ENCODE measurements at regions not wholly inside any gene's neighbourhood (a gene's known extent, or its start where the extent isn't known, plus 50 kb on each side); places are given as distances from the start of the nearest gene placed in this dataset.
"Not testable (repeated sequence)": the region's sequence is repeated elsewhere in the genome, so short reads cannot be mapped to it uniquely, and the experiment has no call there.

DNA sequence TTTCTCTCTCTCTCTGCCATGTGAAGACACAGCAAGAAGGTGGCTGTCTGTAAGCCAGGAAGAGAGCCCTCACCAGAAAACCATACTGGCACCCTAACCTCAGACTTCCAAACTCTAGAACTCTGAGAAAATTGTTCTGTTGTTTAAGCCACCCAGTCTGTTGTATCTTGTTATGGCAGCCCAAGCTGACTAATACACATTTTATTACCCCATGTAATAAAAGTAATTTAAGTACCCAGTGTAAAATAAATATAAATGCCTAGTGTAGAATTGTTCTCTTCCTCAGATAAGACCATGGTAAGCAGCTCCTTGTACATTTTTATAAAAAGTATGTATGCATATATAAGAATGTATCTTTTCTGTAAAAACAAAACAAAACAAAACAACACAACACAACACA lies 119.7 kb downstream of the DTL start:
- H3K27ac ChIP-seq = no peak overlapping the region
- no peak for DNase-seq (ENCODE audit: low read depth, low spot score)

DNA sequence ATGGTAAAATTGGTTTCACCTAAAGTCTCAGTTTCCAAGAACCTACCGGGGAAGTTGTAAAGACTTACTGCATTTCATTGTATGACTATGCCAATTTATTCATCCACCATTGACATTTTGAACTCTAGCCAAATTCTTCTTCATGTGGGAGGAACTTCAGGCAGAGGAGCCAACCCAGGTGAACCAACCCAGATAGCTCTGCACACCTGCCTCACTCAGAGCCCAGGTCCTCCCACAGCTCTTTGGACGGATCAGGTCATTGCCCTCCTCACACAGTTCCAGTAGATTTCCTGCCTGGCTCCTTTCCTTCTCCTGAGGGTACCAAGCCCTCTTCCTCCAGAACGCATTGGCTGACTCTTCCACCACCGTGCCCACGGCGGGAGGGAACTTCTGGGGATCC lies 121.7 kb downstream of the DTL start:
- H3K27ac ChIP-seq = no peak overlapping the region
- DNase-seq (ENCODE audit: low read depth, low spot score) = peak; percentile 58

DNA sequence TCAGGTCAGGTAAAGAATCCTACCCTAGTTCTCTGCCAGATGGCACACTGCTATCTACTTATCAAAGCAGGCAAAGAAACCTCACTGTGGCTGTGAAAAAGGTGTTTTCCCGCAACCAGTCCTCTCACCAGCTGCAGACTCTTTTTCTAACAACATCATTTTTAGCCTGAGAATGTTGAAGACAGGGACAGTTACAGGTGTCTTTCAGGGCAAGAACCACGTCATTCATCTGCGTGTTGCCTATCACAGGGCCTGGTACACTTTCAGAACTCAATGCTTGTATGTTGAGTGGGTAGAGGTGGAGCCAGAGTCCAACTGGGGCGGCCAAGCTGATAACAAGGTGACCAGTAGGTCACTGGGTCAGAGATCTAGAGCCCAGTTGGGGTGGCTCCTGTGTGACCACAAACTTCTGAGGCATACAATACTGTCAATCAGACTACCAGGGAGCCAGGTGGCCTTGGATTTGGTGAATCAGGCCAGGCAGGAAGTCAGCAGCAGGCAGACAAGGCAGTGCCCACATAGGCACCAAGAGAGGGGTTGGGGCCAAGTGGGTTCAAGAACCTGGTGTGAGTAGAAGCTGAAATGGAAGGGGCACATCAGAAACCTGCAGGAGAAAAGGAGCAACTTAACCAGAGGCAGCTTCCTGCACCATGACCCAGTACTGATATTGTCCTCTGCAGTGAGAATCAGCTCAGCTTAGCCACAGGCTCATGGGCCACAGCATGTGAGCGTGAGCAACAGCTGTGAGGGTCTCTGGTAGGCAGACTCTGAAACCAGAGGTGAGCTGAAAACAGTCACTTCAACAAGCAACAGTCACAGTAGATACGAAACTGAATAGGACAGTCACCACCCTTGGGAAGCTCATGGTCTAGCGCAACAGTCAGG lies 123.6 kb downstream of the DTL start:
- no peak for DNase-seq (ENCODE audit: low read depth, low spot score)
- no peak overlapping the region for H3K27ac ChIP-seq

DNA sequence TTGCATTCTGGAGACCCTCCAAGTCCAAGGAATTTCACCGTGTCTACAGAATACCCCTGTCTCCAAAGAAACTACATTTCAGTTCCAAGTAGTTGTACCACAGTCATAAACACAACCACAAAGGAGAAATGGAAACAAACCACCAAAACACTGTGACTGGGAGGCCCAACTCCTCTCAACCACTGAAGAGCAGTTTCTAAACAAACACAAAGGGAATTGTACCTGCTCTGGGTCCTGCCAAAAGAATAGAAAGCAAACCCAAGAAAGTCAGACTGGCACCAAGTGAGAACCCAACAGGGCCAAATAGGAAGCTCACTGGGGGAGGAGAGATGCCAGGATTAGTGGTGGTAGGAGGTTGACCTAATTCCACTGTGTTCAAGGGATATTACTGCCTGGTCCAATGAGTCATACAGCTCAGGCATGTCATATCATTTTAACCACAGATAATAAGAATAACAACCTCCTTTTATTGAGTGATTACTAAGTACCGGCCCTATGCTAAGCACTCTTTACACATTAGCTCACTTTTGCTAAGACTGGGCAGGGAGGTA lies 123.9 kb upstream of the PPP2R5A start:
- H3K27ac ChIP-seq = no peak overlapping the region
- DNase-seq (ENCODE audit: low read depth, low spot score) = peak; percentile 73

DNA sequence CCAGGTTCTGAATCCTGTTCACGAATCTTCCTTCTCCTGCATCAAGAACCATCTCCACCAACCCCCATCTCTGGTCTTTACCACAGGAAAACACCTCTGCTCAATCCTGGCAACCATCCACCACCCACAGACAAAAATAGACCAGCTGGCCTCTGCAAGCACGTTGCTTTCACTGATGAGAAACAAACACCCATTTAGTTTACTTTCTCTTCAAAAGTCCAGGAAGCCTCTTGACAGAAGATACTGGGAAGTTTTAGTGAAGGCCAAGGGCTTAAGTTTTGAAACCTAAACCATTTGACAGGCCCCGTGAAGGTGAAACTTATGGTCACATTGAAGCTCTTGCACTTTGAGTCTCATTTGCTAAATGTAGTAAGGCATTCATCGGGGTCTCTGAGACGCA lies 122.6 kb upstream of the PPP2R5A start:
- no peak for DNase-seq (ENCODE audit: low read depth, low spot score)
- no peak overlapping the region for H3K27ac ChIP-seq

DNA sequence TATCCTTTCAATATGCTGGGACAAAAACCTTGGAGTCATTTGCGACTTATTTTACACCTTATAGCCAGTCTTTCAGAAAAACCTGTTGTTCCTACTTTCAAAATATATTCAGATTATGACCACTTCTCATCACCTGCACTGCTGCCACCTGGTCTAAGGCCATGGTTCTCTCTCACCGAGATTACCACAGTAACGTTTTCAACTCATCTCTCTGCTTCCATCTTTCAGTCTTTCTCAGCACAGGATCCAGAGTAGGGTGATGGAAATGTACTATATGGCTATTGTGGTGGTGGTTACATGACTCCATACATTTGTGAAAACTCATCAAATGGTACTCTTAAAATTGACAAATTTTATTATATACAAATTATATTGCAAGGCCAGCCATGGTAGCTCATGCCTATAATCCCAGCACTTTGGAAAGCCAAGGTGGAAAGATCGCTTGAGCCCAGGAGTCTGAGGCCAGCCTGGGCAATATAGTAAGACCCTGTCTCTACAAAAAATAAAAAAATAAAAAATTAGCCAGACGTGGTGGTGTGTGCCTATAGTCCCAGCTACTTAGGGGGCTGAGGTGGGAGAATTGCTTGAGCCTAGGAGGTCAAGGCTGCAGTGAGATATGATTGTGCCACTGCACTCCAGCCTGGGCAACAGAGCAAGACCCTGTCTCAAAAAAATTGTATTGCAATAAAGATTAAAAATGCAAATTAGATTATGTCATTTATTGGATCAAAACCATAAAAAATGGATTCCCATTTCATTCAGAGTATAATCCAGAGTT lies 120.9 kb upstream of the PPP2R5A start:
- DNase-seq (ENCODE audit: low read depth, low spot score) = no peak
- no peak overlapping the region for H3K27ac ChIP-seq

DNA sequence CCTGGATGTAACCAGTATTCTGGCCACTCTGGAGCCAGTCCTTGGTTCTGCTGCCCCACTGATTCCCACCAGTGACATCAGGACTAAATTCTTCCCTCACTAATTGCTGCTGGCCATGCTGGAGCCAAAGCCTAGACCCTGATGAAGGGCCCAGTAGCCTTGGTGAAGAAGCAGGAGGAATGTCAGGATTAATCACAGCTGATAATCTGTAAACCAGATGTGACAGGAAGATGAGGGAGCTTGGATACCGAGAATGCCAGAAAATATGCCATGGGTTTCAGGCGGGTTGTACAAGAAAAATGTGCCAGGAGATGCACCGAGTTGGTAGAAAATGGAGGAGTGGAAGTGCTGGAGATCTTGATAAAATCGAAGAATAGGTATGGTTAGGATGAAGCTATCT lies 119.0 kb upstream of the PPP2R5A start:
- no peak for DNase-seq (ENCODE audit: low read depth, low spot score)
- no peak overlapping the region for H3K27ac ChIP-seq

DNA sequence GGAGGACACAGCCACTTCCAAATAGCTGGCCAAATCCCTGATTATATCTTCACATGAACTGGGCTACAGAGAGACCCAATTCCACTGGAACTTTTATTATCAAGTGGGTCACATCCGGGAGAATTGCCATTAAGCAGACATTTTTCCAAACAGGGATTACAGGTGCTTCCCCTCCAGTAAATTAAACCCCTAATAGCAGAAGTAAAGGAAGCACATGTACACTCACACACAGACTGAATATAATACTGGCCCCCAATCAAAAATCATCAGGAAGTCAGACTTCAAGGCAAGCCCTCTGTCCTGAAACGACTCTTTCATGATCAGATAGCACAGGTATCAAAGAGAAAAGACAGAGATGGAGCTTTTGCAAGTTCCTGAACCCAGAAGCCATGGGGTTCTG lies 118.6 kb upstream of the PPP2R5A start:
- no peak for DNase-seq (ENCODE audit: low read depth, low spot score)
- H3K27ac ChIP-seq = no peak overlapping the region

DNA sequence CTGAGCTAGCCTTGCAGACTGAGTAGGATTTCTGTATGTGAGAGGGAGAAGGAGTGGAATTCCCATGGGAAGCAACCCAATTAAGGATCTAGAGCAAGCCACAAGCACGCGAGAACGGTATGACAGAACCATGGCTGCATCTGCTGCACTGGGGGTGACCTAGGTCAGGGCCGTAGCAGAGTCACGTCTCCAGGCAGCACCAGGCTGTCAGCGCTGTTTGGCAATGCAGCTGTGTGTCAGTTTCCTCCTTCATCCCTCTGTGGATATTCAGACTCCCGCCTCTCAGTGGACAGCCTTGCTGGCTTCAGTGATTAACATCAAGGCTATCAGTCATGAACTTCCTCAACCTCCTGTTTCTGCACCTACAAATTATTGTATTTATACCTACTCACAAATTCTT lies 118.1 kb upstream of the PPP2R5A start:
- no peak overlapping the region for H3K27ac ChIP-seq
- no peak for DNase-seq (ENCODE audit: low read depth, low spot score)

DNA sequence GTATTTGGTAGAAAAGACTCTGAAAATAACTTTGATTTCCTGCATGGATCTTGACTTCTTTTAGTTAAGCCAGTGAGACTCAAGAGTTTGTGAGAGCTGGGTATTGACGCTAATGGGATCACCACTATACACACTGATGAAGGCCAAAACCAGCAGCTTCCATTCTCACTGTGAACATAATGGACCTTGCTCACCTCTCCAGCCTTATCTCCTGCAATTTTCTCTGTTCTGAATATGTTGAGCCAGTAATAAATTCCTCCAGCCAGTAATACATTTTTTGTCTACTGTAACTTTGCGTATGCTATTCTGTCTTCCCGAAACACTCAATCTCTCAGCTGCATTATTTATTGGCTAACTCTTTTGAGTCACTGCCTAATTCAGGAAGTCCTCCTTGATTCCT lies 111.6 kb upstream of the PPP2R5A start:
- no peak for DNase-seq (ENCODE audit: low read depth, low spot score)
- H3K27ac ChIP-seq = no peak overlapping the region

DNA sequence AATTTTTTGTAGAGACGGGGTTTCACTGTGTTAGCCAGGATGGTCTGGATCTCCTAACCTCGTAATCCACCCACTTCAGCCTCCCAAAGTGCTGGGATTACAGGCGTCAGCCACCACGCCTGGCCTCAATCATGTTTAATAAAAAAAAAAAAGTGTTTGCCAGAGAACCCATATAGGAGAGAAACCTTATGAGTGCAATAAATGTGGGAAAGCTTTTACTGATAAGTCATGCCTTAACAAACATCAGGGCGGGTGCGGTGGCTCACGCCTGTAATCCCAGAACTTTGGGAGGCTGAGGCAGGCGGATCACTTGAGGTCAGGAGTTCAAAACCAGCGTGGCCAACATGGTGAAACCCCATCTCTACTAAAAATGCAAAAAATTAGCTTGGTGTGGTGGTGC lies 110.9 kb upstream of the PPP2R5A start:
- DNase-seq (ENCODE audit: low read depth, low spot score); H3K27ac ChIP-seq: not testable (repeated sequence)

DNA sequence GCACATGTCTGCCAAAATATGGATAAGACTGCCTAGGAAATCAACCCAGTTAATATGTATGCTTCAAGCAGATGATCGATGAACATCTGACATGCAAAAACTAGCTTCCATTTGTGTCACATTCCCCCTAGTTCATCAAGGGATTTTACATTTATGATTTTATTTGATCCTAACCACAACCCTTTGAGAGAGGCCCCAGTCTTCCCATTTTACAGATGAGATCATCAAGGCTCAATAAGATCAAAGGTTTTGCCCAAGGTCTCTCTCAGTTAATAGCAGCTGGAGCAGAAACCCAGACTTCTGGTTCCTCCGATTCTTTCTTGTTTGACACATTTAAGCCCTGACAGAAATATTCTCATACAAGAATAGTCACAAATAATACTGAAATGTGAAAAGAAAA lies 107.7 kb upstream of the PPP2R5A start:
- no peak overlapping the region for H3K27ac ChIP-seq
- DNase-seq (ENCODE audit: low read depth, low spot score) = no peak

DNA sequence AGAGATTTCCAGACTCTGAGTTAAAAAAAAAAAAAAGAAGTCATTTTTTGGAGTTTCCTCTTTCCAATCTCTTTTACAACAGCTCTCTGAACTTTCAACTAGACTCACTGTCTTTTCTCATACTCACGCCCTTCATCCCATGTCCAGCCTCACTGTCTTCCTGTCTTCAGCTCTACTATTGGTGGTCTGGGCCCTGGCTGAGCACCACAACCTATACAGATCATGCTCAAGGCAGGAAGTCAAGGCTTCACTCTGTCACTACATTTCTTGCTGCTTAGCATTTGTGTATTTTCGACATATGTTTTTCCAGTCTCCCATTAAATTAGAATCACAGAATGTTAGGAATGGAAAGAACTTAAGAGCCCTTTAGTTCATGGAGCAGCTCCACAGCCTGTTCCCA lies 106.4 kb upstream of the PPP2R5A start:
- no peak for DNase-seq (ENCODE audit: low read depth, low spot score)
- peak overlapping the region; percentile 82 for H3K27ac ChIP-seq

DNA sequence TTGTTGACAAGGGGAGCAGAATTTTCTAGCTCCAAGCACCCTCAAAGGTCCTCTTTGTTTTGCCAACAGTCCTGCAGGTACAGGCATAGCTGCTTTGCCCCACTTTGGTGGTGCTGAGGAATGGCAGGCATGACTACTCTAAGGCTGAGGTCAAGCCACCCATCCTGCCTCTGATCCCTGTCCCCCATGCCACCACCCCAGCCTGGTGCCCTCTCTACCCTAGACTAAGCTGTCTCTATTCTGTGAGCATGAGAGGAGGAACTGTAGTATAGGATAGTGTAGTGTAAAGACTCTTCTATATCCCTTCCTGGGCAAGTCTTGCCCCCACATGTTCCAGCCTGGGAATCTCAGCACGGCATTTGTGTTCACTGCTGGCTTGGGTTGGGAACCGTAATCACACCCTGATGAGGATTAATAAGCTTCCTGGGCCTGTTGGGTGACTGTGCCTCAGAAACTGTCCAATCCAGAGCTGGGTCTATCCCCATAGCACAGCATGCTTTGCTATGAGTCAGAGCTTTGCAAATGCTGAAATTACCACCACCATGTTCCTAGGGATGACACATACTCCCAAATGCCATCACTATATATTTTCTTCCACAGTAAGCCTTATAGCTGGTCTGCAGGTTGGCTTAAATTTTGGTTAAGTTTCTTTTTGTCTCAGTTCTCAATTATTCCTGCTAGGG lies 105.7 kb upstream of the PPP2R5A start:
- peak; percentile 94 for DNase-seq (ENCODE audit: low read depth, low spot score)
- peak overlapping the region; percentile 82 for H3K27ac ChIP-seq

DNA sequence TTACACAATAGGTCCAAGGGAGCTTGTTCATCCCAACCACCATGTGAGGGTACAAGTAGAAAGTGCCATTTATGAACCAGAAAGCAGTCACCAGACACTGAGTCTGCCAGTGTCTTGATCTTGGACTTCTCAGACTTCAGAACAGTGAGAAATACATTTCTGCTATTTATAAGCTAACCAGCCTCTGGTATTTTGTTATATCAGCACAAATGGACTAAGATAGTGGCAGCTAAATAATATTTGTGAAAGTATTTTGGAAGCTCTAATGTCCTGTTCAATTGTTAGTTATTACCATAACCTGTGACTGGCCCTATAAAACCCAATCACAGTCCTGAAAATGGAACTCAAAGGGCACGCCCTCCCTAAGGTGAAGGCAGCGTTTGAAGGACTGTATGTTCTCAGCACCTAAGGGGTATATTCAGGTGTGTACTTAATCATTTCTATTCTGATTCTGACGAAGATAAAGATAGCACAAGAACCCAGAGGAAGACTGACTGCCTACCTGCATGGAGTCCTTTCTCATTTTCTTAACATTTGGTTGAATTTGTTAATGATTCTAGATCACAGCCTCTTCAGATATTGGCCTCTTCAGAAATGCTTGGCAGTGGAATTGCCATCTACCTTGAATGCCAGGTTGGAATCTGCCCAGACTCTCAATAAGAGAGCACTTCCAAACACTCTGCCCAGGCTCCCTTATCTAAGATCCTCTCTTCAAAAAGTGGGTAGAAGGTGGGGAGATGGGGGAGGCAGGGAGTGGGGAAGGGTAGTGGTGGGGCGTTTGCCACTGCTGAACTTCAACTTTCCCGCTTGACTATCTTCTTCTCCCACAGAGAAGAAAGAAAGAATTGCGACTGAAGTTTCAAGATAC lies 104.0 kb upstream of the PPP2R5A start:
- DNase-seq (ENCODE audit: low read depth, low spot score) = no peak
- no peak overlapping the region for H3K27ac ChIP-seq

DNA sequence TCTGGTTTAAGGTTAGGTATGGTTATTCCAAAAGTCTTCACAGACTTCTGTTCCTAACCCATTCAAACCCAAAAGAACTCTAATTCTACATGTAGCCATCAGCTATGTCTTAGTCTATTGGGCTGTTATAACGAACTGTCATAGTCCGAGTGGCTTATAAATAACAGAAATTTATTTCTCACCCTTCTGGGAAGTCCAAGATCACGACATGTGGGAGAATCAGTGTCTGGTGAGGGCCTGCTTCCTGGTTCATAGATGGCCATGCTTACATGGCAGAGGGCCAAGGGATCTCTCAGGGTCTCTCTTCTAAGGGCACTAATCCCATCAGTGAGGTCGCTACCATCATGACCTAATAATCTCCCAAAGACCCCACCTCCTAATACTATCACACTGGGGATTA lies 103.0 kb upstream of the PPP2R5A start:
- no peak overlapping the region for H3K27ac ChIP-seq

DNA sequence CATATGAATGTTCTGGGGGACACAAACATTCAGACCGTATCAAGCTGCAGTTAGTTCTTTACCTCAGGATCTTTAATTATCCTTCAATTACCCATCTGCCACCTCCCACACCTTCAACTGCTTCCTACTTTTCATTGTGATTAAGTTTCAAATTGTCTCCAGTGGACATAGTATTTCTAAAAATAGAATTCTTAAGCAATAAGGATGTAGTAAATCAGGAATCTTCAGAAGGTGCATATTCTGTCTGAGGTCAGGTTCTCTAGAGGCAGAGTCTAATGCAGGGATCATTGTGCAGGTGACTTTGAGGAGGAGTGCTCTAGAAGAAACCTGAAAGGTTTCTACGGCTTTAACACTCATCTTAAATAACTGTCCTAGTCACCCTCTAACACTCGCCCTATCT lies 102.6 kb upstream of the PPP2R5A start:
- no peak for DNase-seq (ENCODE audit: low read depth, low spot score)
- no peak overlapping the region for H3K27ac ChIP-seq

More for the DNA sequence above, 103.0 kb upstream of the PPP2R5A start:
- no peak for DNase-seq (ENCODE audit: low read depth, low spot score)

DNA sequence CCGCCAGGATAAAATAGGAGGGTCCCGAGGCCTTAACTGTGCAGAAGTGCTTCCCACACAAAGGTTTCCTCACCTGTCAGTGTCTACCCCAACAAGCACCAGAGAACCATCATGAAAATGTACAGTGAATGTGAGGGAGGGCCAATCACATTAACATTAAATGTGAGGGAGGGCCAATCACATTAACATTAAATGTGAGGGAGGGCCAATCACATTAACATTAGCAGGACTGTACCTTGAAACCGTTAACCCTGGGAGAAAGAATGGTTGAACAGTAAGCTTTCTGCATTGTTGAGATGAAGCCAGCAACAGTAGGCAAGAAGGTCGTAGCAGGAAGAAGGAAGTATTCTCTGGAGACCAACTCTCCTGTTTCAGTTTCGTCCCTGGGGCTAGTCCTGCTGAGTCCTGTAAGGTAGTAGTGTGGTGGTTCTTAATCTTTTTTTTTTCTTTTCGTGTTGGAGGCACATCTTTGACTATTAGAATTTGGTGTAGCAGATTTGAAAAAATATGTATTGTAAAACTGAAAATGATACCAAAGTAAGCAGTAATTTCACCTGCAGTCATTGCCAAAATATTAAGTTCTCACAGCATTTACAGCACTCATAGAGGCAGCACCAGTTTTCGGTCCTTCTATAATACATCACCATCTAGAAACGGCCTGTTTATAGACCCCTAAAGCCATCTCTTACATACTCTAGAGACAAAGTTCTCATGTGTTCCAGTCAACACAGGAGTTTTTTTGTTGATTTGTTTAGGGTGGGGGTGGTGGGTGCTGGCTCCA lies 98.6 kb upstream of the PPP2R5A start:
- no peak overlapping the region for H3K27ac ChIP-seq
- peak; percentile 18 for DNase-seq (ENCODE audit: low read depth, low spot score)
